Brain microvascular endothelial cell (primary cell): ENCODE measurements at regions not wholly inside any gene's neighbourhood (a gene's known extent, or its start where the extent isn't known, plus 50 kb on each side); places are given as distances from the start of the nearest gene placed in this dataset.
A peak's percentile ranks its signal among the peaks of the same experiment; 100 is the strongest.

Experiments used
- DNase-seq: peaks from one replicate; pipeline ENCODE4 v3.0.0-alpha.2; 2020
- H3K27ac ChIP-seq: fragments of 250-450 bp; sonication (Bioruptor Pico); 2 replicates; pipeline ENCODE4 v1.5.1; 2020; ENCODE audit warnings: mild to moderate bottlenecking, moderate library complexity
- H3K27me3 ChIP-seq: fragments of 250-450 bp; sonication (Bioruptor Pico); replicated peaks from 2 replicates; pipeline ENCODE4 v1.5.1; 2020; ENCODE audit warnings: mild to moderate bottlenecking
- H3K36me3 ChIP-seq: fragments of 250-450 bp; sonication (Bioruptor Pico); replicated peaks from 2 replicates; pipeline ENCODE4 v1.5.1; 2020; ENCODE audit warnings: mild to moderate bottlenecking
- H3K4me3 ChIP-seq: 2 replicates; pipeline ENCODE4 v1.5.1; 2011; ENCODE audit warnings: low read depth, mild to moderate bottlenecking, control low read depth, low read length, moderate library complexity
- CTCF ChIP-seq: IDR thresholded peaks from 2 replicates; pipeline ENCODE4 v1.5.1; 2011; ENCODE audit warnings: low read depth, mild to moderate bottlenecking, moderate library complexity, low read length, control low read depth, inconsistent platforms; ENCODE audit errors: missing control alignments
- in situ Hi-C: cut with HindIII; loops from 2 replicates; pipeline ENCODE4 v1.10.0; 2017; ENCODE audit warnings: low sequenced_read_pairs, low pct_ligation_motif_present

DNA sequence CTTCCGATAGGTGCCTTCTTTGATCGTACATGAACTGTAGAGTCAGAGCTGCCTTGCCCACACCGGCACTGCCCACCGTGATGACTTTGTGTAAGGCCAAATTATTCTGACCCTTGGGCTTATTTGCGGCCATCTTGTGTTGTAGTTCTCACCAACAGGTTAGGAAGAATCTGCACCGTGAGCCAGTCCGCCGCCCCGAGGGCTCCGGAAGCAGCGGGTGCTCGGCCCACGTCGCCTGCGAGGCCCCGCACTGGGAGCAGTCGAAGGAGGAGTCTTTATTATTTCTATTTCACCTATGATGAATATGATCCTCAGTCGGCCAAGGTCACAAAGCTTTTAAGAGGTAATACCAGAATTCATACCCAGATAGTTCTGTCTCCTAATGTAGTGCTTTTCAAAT is 70.6 kb upstream of the SYT1 start:
- DNase-seq, result no peak
- in situ Hi-C loops, result no loop called here
- Histone ChIP-seq H3K27ac (no peak overlapping the region), H3K36me3 (no peaks in the 10 kb centered on the region), H3K27me3 (no peaks in the 10 kb centered on the region), H3K4me3 (no peak overlapping the region)
- TF ChIP-seq CTCF, result no peak

- in situ Hi-C loops, result no loop called here
- H3K27me3 ChIP-seq, result no peaks in the 10 kb centered on the region
- H3K36me3 ChIP-seq, result no peaks in the 10 kb centered on the region
- DNase-seq, result no peak
- no peak overlapping the region for H3K4me3 ChIP-seq
- no peak for TF ChIP-seq CTCF
- H3K27ac ChIP-seq, result no peak overlapping the region
Measured at GRCh38 chr12:78795934-78796445, 68.6 kb upstream of the SYT1 start.

DNA sequence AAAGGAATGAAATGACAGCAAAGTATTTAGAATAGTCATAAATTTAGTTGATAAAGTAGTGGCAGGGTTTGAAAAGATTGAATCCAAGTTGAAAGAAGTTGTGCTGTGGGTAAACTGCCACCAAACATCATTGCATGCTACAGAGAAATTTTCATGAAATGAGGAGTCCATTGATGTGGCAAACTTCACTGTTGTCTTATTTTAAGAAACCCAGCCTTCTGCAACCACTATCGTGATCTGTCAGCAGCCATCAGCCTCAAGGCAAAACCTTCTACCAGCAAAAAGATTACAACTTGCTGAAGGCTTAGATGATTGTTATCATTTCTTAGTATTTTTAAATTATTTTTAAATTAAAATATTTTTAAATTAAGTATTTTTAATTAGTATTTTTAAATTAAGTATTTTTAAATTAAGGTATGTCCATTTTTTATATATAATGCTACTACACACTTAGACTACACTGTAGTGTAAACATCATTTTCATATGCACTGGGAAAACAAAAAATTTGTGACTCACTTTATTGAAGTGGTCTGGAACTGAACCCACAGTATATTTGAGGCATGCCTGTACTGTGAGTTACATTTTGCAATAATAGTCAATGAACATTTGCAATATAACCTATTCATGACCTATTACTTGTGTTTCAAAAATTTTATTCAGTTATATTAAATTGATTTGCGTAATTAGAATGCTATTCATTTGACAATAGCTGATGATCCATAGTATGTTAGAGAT is 67.2 kb upstream of the SYT1 start:
- Histone ChIP-seq H3K27ac (no peak overlapping the region), H3K36me3 (no peaks in the 10 kb centered on the region), H3K27me3 (no peaks in the 10 kb centered on the region), H3K4me3 (no peak overlapping the region)
- TF ChIP-seq CTCF, result no peak
- in situ Hi-C loops, result no loop called here
- peak; percentile 49 for DNase-seq

DNA sequence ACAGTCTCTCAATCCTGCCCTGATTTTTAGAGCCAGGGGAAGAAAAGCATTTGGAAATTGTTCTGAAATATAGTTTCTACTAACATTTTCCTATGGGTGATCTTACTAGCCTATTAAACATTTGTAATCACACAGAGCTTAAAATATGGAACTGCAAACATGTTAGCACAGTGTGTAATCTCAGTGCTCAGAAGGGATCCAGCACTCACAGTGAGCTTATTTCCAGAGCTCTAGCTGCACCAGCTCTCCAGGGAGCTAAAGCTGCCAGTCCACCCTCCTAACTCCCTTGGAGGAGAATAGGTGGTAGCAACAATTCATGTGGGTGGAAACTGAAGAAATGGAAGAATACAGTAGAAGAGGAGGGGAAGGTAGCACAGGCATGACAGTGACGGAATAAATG is 64.9 kb upstream of the SYT1 start:
- no peak overlapping the region for H3K27ac ChIP-seq
- H3K4me3 ChIP-seq, result no peak overlapping the region
- in situ Hi-C loops, result no loop called here
- H3K36me3 ChIP-seq, result no peaks in the 10 kb centered on the region
- TF ChIP-seq CTCF, result no peak
- H3K27me3 ChIP-seq, result no peaks in the 10 kb centered on the region
- no peak for DNase-seq

GRCh38 chr12:78802593-78802992 is 62.0 kb upstream of the SYT1 start:
- DNase-seq, result peak; percentile 90
- Histone ChIP-seq H3K27ac (no peak overlapping the region), H3K36me3 (no peaks in the 10 kb centered on the region), H3K27me3 (no peaks in the 10 kb centered on the region), H3K4me3 (no peak overlapping the region)
- in situ Hi-C loops, result no loop called here
- no peak for TF ChIP-seq CTCF

GRCh38 chr12:78804262-78804661 is 60.3 kb upstream of the SYT1 start:
- TF ChIP-seq CTCF, result no peak
- no peak for DNase-seq
- no peaks in the 10 kb centered on the region for H3K27me3 ChIP-seq

More at GRCh38 chr12:78804262-78804661, 60.3 kb upstream of the SYT1 start:
- Histone ChIP-seq H3K36me3 (no peaks in the 10 kb centered on the region), H3K27ac (no peak overlapping the region), H3K4me3 (no peak overlapping the region)
- in situ Hi-C loops, result no loop called here
